Fibroblast of lung (primary cell): ENCODE measurements at regions not wholly inside any gene's neighbourhood (a gene's known extent, or its start where the extent isn't known, plus 50 kb on each side); places are given as distances from the start of the nearest gene placed in this dataset.
"Not testable (repeated sequence)": the region's sequence is repeated elsewhere in the genome, so short reads cannot be mapped to it uniquely, and the experiment has no call there.

Experiments used
- EZH2 ChIP-seq: IDR thresholded peaks from 2 replicates; pipeline ENCODE4 v1.5.1; 2012; ENCODE audit warnings: low read length, control low read depth, mild to moderate bottlenecking; ENCODE audit errors: missing control alignments
- TF ChIP-seq, protein P1 (sequence below), 2 donors: IDR thresholded peaks in 1 of 2; conservative IDR thresholded peaks in 1 of 2; 1 replicate in 1 of 2; 2 replicates in 1 of 2; pipeline ENCODE4 v1.5.1; 2011 to 2012; ENCODE audit warnings: low read length in 2 of 2, control low read depth in 1 of 2, inconsistent platforms in 1 of 2, low read depth in 1 of 2, mild to moderate bottlenecking in 1 of 2

DNA sequence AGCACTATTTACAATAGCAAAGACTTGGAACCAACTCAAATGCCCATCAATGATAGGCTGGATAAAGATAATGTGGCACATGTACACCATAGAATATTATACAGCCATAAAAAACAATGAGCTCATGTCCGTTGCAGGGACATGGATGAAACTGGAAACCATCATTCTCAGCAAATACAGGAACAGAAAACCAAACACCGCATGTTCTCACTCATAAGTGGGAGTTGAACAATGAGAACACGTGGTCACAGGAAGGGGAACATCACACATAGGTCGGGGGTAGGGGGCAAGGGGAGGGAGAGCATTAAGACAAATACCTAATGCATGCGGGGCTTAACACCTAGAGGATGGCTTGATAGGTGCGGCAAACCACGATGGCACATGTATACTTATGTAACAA is 56.0 kb upstream of the XPO1 start:
- TF ChIP-seq, protein P1, sequence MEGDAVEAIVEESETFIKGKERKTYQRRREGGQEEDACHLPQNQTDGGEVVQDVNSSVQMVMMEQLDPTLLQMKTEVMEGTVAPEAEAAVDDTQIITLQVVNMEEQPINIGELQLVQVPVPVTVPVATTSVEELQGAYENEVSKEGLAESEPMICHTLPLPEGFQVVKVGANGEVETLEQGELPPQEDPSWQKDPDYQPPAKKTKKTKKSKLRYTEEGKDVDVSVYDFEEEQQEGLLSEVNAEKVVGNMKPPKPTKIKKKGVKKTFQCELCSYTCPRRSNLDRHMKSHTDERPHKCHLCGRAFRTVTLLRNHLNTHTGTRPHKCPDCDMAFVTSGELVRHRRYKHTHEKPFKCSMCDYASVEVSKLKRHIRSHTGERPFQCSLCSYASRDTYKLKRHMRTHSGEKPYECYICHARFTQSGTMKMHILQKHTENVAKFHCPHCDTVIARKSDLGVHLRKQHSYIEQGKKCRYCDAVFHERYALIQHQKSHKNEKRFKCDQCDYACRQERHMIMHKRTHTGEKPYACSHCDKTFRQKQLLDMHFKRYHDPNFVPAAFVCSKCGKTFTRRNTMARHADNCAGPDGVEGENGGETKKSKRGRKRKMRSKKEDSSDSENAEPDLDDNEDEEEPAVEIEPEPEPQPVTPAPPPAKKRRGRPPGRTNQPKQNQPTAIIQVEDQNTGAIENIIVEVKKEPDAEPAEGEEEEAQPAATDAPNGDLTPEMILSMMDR (conservative IDR thresholded peaks at IDR 0.05 in 1 of 2, IDR thresholded peaks at IDR 0.05 in 1 of 2; ENCODE audit: low read depth in 1 of 2, low read length in 2 of 2), result not testable (repeated sequence)
- not testable (repeated sequence) for TF ChIP-seq EZH2
